HL-60 (cell line): ENCODE measurements at regions not wholly inside any gene's neighbourhood (a gene's known extent, or its start where the extent isn't known, plus 50 kb on each side); places are given as distances from the start of the nearest gene placed in this dataset.
"Not testable (repeated sequence)": the region's sequence is repeated elsewhere in the genome, so short reads cannot be mapped to it uniquely, and the experiment has no call there.

Experiments used
- DNase-seq, 2 experiments: peaks; one replicate each; pipeline ENCODE4 v3.0.0-alpha.2; 2010 to 2020; ENCODE audit warnings: low read depth in 1 of 2, low spot score in 1 of 2
- H3K27ac ChIP-seq: fragments of 250-450 bp; sonication (Bioruptor Pico); replicated peaks from 2 replicates; pipeline ENCODE4 v1.5.1; 2020; ENCODE audit warnings: mild to moderate bottlenecking, moderate library complexity
- H3K27me3 ChIP-seq: fragments of 250-450 bp; sonication (Bioruptor Pico); 2 replicates; pipeline ENCODE4 v1.5.1; 2021; ENCODE audit warnings: mild to moderate bottlenecking, moderate library complexity; ENCODE audit not compliant: insufficient read depth, poor library complexity, severe bottlenecking
- H3K4me3 ChIP-seq: replicated peaks from 2 replicates; pipeline ENCODE4 v1.5.1; 2011; ENCODE audit warnings: mild to moderate bottlenecking, control low read depth, low read length; ENCODE audit not compliant: insufficient read depth
- GABPA ChIP-seq: IDR thresholded peaks from 2 replicates; pipeline ENCODE4 v1.6.1; 2012; ENCODE audit warnings: low read depth
- POLR2AphosphoS5 ChIP-seq: IDR thresholded peaks from 2 replicates; pipeline ENCODE4 v1.6.1; 2012; ENCODE audit warnings: low read depth
- REST ChIP-seq: IDR thresholded peaks from 2 replicates; pipeline ENCODE4 v1.6.1; 2012; ENCODE audit warnings: low read depth; ENCODE audit not compliant: insufficient replicate concordance
- SPI1 ChIP-seq: IDR thresholded peaks from 2 replicates; pipeline ENCODE4 v1.6.1; 2012; ENCODE audit warnings: low read depth, mild to moderate bottlenecking, borderline replicate concordance
- TF ChIP-seq, protein P1 (sequence below): IDR thresholded peaks from one replicate; pipeline ENCODE4 v1.5.1; 2011; ENCODE audit warnings: low read length, control low read depth, inconsistent platforms; ENCODE audit not compliant: insufficient read depth

DNA sequence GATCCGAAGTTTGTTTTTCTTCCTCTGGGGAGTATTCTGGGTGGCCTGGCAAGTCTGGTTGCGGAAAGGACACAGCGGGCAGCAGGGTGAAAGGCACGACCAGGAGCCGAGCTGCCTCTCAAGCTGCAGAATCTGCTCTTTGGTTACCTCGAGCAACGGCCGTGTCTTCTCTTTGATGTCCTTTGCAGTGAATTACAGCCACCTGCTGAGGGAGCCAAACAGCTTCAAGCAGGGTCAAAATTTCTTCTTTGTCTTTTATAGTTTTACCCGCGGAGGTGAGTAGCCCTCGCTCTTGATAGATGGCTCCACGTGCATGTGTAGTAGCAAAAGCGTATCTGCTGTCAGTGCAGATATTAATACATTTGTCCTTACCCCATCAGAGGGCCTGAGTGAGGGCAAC, 177.3 kb upstream of the MBL2 start:
- Histone ChIP-seq H3K27me3 (no peaks in the 10 kb centered on the region), H3K27ac (no peak overlapping the region), H3K4me3 (no peak overlapping the region)
- TF ChIP-seq, protein P1, sequence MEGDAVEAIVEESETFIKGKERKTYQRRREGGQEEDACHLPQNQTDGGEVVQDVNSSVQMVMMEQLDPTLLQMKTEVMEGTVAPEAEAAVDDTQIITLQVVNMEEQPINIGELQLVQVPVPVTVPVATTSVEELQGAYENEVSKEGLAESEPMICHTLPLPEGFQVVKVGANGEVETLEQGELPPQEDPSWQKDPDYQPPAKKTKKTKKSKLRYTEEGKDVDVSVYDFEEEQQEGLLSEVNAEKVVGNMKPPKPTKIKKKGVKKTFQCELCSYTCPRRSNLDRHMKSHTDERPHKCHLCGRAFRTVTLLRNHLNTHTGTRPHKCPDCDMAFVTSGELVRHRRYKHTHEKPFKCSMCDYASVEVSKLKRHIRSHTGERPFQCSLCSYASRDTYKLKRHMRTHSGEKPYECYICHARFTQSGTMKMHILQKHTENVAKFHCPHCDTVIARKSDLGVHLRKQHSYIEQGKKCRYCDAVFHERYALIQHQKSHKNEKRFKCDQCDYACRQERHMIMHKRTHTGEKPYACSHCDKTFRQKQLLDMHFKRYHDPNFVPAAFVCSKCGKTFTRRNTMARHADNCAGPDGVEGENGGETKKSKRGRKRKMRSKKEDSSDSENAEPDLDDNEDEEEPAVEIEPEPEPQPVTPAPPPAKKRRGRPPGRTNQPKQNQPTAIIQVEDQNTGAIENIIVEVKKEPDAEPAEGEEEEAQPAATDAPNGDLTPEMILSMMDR = no peak
- TF ChIP-seq REST (no peak), POLR2AphosphoS5 (no peak), SPI1 (no peak), GABPA (no peak)
- no peak for DNase-seq

- TF ChIP-seq GABPA = no peak
- no peak for TF ChIP-seq REST
- H3K27ac ChIP-seq = no peak overlapping the region
- H3K27me3 ChIP-seq = no peaks in the 10 kb centered on the region
- no peak for DNase-seq
- H3K4me3 ChIP-seq = no peak overlapping the region
Observed at GRCh38 chr10:52946486-52946885, 173.9 kb upstream of the MBL2 start.

DNA sequence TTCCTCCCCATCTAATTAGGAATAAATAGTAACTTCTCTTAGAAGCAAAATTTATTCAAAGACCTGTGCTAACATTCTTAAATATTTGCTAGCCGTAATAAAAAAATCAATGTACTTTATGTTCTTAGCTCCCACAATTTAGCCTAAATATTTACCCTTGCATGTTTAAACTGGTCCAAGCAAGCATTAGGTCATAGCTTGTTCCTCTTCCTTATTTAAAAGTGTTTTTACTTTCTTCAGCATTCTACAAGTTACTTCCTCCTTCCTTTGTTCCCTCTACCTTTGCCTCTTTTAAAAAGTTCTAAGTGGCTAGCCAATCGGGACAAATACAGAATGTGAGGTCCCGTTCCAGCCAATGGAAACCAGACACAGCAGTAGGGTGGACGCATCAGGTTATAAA, 172.9 kb upstream of the MBL2 start:
- H3K4me3 ChIP-seq, DNase-seq, H3K27ac ChIP-seq, H3K27me3 ChIP-seq: not testable (repeated sequence)

GRCh38 chr10:52940921-52941320, 168.3 kb upstream of the MBL2 start:
- Histone ChIP-seq H3K4me3 (no peak overlapping the region), H3K27ac (no peak overlapping the region), H3K27me3 (no peaks in the 10 kb centered on the region)
- no peak for DNase-seq
- TF ChIP-seq SPI1 (no peak), REST (no peak), POLR2AphosphoS5 (no peak), GABPA (no peak)
- TF ChIP-seq, protein P1 = no peak
